GM21619 (cell line): ENCODE measurements at regions not wholly inside any gene's neighbourhood (a gene's known extent, or its start where the extent isn't known, plus 50 kb on each side); places are given as distances from the start of the nearest gene placed in this dataset.
"Not testable (repeated sequence)": the region's sequence is repeated elsewhere in the genome, so short reads cannot be mapped to it uniquely, and the experiment has no call there.

Experiments used
- ATAC-seq: cut with Tn5 transposase; IDR thresholded peaks from one replicate; pipeline ENCODE4 v1.9.1; 2021; ENCODE audit not compliant: unreplicated experiment

GRCh38 chr4:19016550-19016949, 995.0 kb upstream of the LCORL start:
- not testable (repeated sequence) for ATAC-seq

GRCh38 chr4:19014594-19014993, 993.0 kb upstream of the LCORL start:
- ATAC-seq = no peak

GRCh38 chr4:19010761-19011160, 989.2 kb upstream of the LCORL start:
- no peak for ATAC-seq

DNA sequence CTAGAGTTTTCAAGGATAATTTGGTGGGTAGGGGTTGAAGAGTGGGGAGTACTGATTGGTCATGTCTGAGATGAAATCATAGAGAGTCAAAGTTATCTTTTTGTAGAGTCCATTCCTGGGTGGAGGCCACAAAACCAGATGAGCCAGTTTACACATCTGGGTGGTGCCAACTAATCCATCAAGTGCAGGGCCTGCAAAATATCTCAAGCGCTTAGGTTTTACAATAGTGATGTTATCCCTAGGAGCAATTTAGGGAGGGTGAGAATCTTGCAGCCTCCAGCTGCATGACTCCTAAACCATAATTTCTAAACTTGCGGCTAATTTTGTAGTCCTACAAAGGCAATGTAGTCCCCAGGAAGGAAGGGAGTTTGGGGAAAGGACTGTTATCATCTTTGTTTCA, 988.3 kb upstream of the LCORL start:
- no peak for ATAC-seq

- ATAC-seq = no peak
These were observed 983.7 kb upstream of the LCORL start for GRCh38 chr4:19005211-19005610.

GRCh38 chr4:19002170-19002569, 980.6 kb upstream of the LCORL start:
- no peak for ATAC-seq

- no peak for ATAC-seq
These were observed 978.0 kb upstream of the LCORL start for GRCh38 chr4:18999595-18999994.

DNA sequence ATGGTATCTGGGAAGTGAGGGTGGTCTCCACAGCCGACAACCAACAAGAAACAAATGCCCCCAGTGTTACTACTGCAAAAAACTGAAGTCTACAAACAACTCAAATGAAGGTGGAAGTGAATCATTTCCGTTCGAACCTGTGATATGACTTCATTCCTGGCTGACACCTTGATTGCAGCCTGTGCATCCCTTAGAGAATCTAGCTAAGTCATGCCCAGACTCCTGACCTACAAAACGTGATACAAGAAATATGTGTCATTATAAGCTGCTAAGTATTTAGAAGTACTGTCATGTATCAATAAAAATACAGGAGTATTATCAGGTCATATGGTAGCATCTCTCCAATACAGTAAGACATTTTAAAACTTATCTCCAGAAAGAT, 959.7 kb upstream of the LCORL start:
- ATAC-seq = no peak

- ATAC-seq = peak; percentile 80
These were observed 959.1 kb upstream of the LCORL start for GRCh38 chr4:18980516-18981233.

GRCh38 chr4:18976884-18977283, 955.3 kb upstream of the LCORL start:
- no peak for ATAC-seq

DNA sequence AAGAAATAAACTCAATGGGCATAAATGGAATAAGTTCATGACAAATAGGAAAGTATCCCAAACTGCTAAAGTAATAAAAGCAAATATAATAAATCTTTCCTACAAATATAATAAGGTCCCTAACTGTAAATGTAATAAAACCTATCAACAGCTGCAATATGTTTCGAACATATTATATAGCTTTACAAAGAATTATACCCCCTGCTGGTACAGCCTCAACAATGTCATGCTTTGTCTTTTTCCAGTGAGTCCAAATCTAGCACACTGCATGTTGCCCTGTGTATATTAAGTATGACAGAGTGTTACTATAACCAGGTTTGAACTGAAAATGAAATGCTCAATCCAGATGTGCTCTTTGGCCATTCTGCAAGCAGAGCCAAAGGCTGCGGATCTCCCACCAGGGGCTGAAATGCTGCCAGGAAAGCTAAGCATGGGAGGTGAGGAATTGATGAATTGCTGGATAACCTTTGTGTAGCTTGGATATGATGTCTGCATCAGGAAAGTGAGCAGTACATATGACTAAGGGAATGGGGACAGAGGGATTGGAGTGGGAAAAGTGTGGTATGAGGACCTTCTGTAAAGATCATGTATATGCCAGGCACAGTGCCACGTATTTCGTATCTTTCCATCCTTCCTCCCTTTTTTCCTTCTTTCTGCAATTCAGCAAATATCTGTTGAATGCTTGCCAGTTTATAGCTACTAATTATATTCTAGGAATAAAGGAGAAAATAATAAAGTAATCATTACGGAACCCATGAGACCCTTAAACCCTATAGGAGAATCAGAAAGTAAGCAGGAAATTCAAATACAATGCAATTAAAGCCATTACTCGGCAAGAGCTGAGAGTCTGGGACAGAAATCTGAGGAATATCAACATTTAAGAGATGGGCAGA, 954.6 kb upstream of the LCORL start:
- no peak for ATAC-seq

DNA sequence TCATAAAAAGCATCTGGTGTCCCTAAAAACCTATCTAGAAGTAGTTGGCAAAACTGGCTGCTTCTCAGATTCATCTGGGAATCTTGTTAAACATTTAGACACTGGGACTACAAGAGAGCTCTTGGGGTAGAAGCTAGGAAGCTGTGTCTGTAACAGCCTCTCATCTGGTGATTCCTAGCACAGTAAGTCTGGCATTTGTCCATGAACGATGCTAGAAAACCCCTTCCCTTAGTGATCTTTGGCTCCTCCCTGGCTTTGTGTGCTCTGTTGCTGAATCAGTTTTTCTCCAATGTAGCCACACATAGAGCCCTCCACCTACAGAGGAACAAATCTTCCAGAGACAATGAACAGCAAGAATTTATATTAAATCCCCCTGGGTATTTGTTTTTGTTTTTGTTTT, 951.7 kb upstream of the LCORL start:
- no peak for ATAC-seq

- ATAC-seq = no peak
These were observed 940.3 kb upstream of the LCORL start for GRCh38 chr4:18961879-18962278.

DNA sequence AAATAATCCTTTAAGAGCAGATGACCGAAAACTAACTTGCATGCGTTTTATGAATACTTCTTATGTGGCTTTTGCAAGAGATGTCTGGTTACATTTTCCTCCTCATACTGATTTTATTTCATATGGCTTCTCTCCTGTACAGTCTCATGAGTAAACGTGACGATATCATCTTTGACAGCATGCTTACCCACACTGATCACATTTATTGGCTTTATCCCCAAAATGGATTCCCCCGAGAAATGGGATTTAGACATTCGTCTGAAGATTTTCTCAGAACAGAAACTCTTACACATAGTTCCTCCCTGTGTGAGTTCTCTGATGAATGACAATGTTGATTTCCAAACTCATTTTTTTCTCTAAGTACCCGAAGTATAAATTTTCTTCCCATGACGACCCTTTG, 939.7 kb upstream of the LCORL start:
- ATAC-seq = no peak

DNA sequence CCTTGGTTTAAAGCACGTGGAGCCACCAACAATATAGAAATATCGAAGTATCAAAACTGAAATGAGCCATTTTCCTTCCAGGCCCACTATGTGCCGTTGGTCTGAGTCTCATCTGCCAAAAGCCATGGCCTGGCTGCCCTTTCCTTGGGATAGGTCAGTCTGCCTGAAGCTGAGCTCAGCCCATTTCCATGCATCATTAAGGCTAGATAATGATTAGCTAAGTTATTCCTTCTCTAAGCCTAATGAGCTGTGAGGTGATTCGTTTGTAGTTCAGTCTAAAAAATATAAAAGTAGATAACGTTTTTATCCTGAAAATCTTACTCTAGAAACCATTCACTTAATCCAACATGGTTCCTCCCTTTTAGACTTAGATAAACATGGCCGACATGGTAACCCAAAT, 936.2 kb upstream of the LCORL start:
- ATAC-seq = no peak

DNA sequence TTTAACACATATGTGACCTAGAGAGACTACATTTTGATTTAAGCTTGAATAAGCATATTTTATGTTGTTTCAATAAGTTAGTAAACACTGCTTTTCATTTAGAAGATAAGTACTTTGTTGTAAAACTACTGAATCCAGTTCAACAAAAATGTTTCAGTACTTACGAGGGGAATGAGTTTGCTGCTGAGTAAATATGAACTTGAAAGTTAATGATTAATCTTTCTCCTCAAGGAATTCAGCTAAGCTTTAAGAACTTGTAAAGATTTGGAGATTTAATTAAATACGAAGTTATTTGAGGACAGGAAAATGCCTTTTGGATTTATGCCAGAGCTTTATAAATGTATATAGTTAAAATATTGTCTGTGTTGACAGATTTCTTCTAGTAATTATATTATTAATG, 933.0 kb upstream of the LCORL start:
- no peak for ATAC-seq

DNA sequence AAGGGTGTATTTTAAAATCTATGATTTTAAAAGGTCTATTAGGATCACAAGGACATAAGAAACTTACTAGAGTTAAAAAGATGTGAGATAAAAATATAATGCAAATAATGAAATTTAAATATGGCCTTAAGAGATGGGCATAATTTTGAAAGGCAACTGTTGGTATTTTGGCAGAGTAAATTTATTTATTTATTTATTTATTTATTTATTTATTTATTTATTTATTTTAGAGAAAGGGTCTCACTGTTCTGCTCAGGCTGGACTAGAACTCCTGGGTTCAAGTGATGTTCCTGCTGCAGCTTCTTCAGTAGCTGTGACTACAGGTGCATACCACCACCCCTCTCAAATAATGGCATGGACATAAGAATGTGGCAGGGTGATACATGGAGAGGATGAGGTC, 932.1 kb upstream of the LCORL start:
- no peak for ATAC-seq

- ATAC-seq = no peak
These were observed 923.9 kb upstream of the LCORL start for GRCh38 chr4:18945464-18945863.

- ATAC-seq = no peak
These were observed 921.3 kb upstream of the LCORL start for GRCh38 chr4:18942874-18943273.

DNA sequence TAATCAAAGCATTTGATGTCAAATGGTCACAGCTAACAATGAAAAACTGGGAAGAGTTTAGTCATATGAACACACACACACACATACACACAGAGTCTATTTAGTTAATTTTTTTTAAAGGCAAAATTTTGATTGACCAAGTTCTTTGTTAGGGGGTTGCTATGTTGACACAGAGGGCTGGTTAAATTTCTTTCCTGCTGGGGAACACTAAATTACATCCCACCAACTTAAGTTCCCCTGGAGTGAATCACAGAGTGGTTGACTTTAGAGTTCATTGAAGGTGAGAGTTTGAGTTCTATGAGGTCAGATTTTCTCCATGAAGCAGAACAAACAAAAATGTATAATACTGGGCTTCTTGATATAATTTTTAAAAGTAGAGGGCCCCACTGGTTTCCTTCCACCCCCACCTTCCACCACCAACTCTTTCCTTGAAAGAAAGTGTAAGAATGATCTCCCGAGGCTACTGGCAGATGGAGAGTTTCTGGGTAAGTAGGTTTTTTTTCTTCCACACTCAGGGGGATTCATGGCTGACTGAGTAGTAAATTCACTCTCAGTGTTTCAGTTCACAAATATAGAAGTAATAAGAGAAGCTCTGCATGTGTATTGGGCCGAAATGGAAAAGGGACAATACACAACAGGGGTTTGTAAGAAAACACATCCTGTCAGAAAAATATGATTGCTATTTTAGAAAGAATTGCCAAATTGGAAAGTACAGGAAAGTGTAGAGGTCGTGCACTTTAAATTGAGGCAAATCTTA, 917.0 kb upstream of the LCORL start:
- ATAC-seq = no peak

- ATAC-seq = no peak
These were observed 916.2 kb upstream of the LCORL start for GRCh38 chr4:18937746-18938145.

DNA sequence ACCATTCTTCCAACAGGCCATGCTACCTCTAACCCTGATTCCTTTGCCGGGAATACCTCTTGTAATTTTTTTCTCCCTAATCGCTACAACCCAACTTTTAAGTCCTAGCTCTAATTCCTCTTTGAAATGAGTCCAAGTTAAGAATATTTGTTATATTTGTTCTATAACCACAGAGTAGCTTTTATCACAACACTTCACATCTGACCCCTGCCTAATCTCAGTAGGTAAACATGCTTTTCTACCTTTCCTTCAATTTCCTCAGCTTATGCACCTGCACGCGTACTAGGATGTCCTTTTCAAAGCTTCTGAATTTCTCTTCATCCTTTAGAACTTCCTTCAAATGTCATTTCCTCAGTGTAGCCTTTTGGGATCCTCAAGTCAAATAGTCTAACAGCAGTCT, 915.5 kb upstream of the LCORL start:
- ATAC-seq = no peak
